HepG2 (cell line): ENCODE measurements at regions not wholly inside any gene's neighbourhood (a gene's known extent, or its start where the extent isn't known, plus 50 kb on each side); places are given as distances from the start of the nearest gene placed in this dataset.

Experiments used
- CTCF ChIP-seq: sonication (generic); formaldehyde crosslinking; IDR thresholded peaks from 2 replicates; pipeline ENCODE4 v1.5.0; 2020; ENCODE audit warnings: mild to moderate bottlenecking, missing genetic modification reagents, moderate library complexity
- DNMT1 ChIP-seq: sonication (generic); formaldehyde crosslinking; IDR thresholded peaks from 2 replicates; pipeline ENCODE4 v1.5.1; 2020; ENCODE audit warnings: mild to moderate bottlenecking, missing genetic modification reagents
- DRAP1 ChIP-seq: IDR thresholded peaks from 2 replicates; pipeline ENCODE4 v1.6.1; 2016; ENCODE audit warnings: missing genetic modification reagents, missing compliant biosample characterization
- EP300 ChIP-seq, 3 experiments: sonication (generic) in 1 of 3; formaldehyde crosslinking in 1 of 3; IDR thresholded peaks; 2 replicates each; pipeline versions ENCODE4 v1.5.1 to v1.6.1; 2011 to 2020; ENCODE audit warnings: low read depth in 2 of 3, low read length in 2 of 3, borderline replicate concordance in 1 of 3, improper control_type of control experiment in 1 of 3, mild to moderate bottlenecking in 1 of 3, missing genetic modification reagents in 1 of 3, moderate library complexity in 1 of 3
- MLLT10 ChIP-seq: sonication (generic); formaldehyde crosslinking; IDR thresholded peaks from 2 replicates; pipeline ENCODE4 v1.4.0; 2020; ENCODE audit warnings: missing genetic modification reagents
- ZNF563 ChIP-seq: sonication (generic); formaldehyde crosslinking; IDR thresholded peaks from 2 replicates; pipeline ENCODE4 v1.8.0; 2022; ENCODE audit warnings: mild to moderate bottlenecking, moderate library complexity, missing genetic modification reagents
- TF ChIP-seq, protein P1 (sequence below): conservative IDR thresholded peaks from 2 replicates; pipeline ENCODE4 v1.6.1; 2018; ENCODE audit warnings: missing genetic modification reagents

DNA sequence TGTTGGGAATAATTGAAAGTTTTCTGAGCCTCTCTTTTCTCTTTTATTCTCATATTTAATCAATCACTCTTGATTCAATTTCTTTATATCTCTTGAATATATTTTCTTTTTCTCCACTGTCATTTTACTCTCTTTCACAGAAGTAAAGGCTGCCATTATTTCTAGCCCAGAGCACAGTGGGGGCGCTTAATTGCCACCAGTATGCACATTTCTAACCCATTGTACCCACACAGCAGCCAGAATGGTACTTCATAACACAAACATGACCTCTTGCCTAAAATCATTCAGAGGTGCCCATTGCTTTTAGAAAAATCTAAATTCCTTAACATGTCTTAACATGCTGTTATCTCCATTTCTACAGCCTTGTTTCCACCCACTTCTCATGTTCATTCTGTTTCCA lies 190.2 kb upstream of the LMO3 start:
- TF ChIP-seq, protein P1, sequence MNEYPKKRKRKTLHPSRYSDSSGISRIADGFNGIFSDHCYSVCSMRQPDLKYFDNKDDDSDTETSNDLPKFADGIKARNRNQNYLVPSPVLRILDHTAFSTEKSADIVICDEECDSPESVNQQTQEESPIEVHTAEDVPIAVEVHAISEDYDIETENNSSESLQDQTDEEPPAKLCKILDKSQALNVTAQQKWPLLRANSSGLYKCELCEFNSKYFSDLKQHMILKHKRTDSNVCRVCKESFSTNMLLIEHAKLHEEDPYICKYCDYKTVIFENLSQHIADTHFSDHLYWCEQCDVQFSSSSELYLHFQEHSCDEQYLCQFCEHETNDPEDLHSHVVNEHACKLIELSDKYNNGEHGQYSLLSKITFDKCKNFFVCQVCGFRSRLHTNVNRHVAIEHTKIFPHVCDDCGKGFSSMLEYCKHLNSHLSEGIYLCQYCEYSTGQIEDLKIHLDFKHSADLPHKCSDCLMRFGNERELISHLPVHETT: no peak
- TF ChIP-seq DNMT1 (no peak), DRAP1 (no peak), EP300 (IDR thresholded peaks at IDR 0.05; ENCODE audit: low read depth in 2 of 2, low read length in 2 of 2) (no peak), EP300 (CRISPR knock-in tag; IDR thresholded peaks at IDR 0.05; ENCODE audit: borderline replicate concordance) (no peak), CTCF (no peak), ZNF563 (CRISPR knock-in tag) (no peak), MLLT10 (CRISPR knock-in tag) (no peak)
